K562 (cell line): ENCODE measurements at regions not wholly inside any gene's neighbourhood (a gene's known extent, or its start where the extent isn't known, plus 50 kb on each side); places are given as distances from the start of the nearest gene placed in this dataset.

Source experiments
- ATAC-seq: fragments of 200-7000 bp; cut with Tn5 transposase; 3 replicates; pipeline ENCODE4 v1.9.1; 2020; ENCODE audit warnings: moderate library complexity
- BruUV-seq: library from RNA; stranded (reverse); fragments of 400-500 nt; replicated peaks from 2 replicates; lab custom pipeline; 2021; lab: Mats Ljungman, UMichigan
- CTCF ChIA-PET: fragments of 300-600 bp; formaldehyde crosslinking; extraction: SDS; loops from one replicate; lab custom pipeline; 2021; ENCODE audit warnings: low intra/inter-chr PET ratio; lab: Yijun Ruan, JAX
- POLR2A ChIA-PET: fragments of 300-600, 350-650 bp; sonication (Branson Sonifier 250); formaldehyde crosslinking; extraction: SDS; loops from one replicate; lab custom pipeline; 2021; ENCODE audit warnings: antibody characterized with exemption, inconsistent platforms; lab: Yijun Ruan, JAX
- DNase-seq, 4 experiments: peaks; one replicate each; pipeline versions ENCODE4 v3.0.0 to v3.0.0-alpha.2; 2011 to 2018; ENCODE audit warnings: low spot score in 3 of 4, mixed read lengths in 3 of 4; ENCODE audit errors: extremely low read depth in 1 of 4
- FAIRE-seq: peaks from 2 replicates; lab custom pipeline; 2011; peaks lifted over from hg19 to GRCh38; lab: Jason Lieb, UNC
- H2AFZ ChIP-seq: 2 replicates; pipeline ENCODE4 v1.6.0; 2011; ENCODE audit warnings: low read depth, low read length, control low read depth, inconsistent platforms
- H3K27ac ChIP-seq: fragments of 200-600 bp; 3 replicates; pipeline ENCODE4 v1.8.0; 2011; ENCODE audit warnings: low read depth, mild to moderate bottlenecking, control low read depth, inconsistent platforms, low read length, moderate library complexity, mixed read lengths; ENCODE audit errors: extremely low read depth
- H3K27me3 ChIP-seq, 2 experiments: fragments of 300-600 bp in 1 of 2; 2 replicates in 1 of 2; 3 replicates in 1 of 2; pipeline versions ENCODE4 v1.6.0 to v1.8.0; 2011; ENCODE audit warnings: inconsistent platforms in 2 of 2, low read length in 2 of 2, mild to moderate bottlenecking in 1 of 2, mixed read lengths in 1 of 2, moderate library complexity in 1 of 2; ENCODE audit not compliant: control insufficient read depth in 2 of 2, insufficient read depth in 2 of 2
- H3K36me3 ChIP-seq: fragments of 300-600 bp; 3 replicates; pipeline ENCODE4 v1.8.0; 2011; ENCODE audit warnings: mild to moderate bottlenecking, low read length, inconsistent platforms; ENCODE audit not compliant: control insufficient read depth, insufficient read depth
- H3K4me1 ChIP-seq, 2 experiments: fragments of 200-600 bp in 1 of 2; replicated peaks in 1 of 2; 2 replicates in 1 of 2; 3 replicates in 1 of 2; pipeline versions ENCODE4 v1.5.1 to v1.8.0; 2011; ENCODE audit warnings: inconsistent platforms in 2 of 2, low read length in 2 of 2, mild to moderate bottlenecking in 1 of 2, mixed read lengths in 1 of 2, moderate library complexity in 1 of 2; ENCODE audit not compliant: control insufficient read depth in 2 of 2, insufficient read depth in 2 of 2
- H3K4me2 ChIP-seq: 2 replicates; pipeline ENCODE4 v1.6.1; 2011; ENCODE audit warnings: low read length, control low read depth, inconsistent platforms, mixed read lengths; ENCODE audit not compliant: insufficient read depth
- H3K4me3 ChIP-seq: fragments of 200-600 bp; sonication (generic), shearing (Covaris generic); 2 replicates; pipeline ENCODE4 v1.5.1; 2016; ENCODE audit warnings: control low read depth, inconsistent platforms
- H3K79me2 ChIP-seq: fragments of 200-600 bp; 3 replicates; pipeline ENCODE4 v1.8.0; 2011; ENCODE audit warnings: low read length, inconsistent platforms; ENCODE audit not compliant: control insufficient read depth, insufficient read depth
- H3K9ac ChIP-seq, 2 experiments: 2 replicates each; pipeline versions ENCODE4 v1.6.0 to v1.6.1; 2011; ENCODE audit warnings: low read depth in 2 of 2, low read length in 2 of 2, control low read depth in 1 of 2, inconsistent platforms in 1 of 2, mild to moderate bottlenecking in 1 of 2, mixed read lengths in 1 of 2; ENCODE audit not compliant: insufficient read depth in 1 of 2
- H3K9me1 ChIP-seq: one replicate; pipeline ENCODE4 v1.6.0; 2011; ENCODE audit warnings: inconsistent platforms, mild to moderate bottlenecking, low read length, moderate library complexity; ENCODE audit not compliant: control insufficient read depth, insufficient read depth
- H3K9me3 ChIP-seq: replicated peaks from 2 replicates; pipeline ENCODE4 v1.5.1; 2011; ENCODE audit warnings: low read depth, low read length, inconsistent platforms; ENCODE audit not compliant: control insufficient read depth, insufficient read depth
- H4K20me1 ChIP-seq: replicated peaks from 2 replicates; pipeline ENCODE4 v1.6.1; 2011; ENCODE audit warnings: low read length, inconsistent platforms, mixed read lengths; ENCODE audit not compliant: control insufficient read depth, insufficient read depth
- ARID1B ChIP-seq: fragments of 450-650 bp; IDR thresholded peaks from 2 replicates; pipeline ENCODE4 v1.6.1; 2016; ENCODE audit warnings: antibody characterized with exemption, mild to moderate bottlenecking, inconsistent platforms
- ATF1 ChIP-seq, 2 experiments: fragments of 450-650 bp in 1 of 2; IDR thresholded peaks; 2 replicates each; pipeline ENCODE4 v1.6.1; 2016; ENCODE audit warnings: missing compliant biosample characterization in 1 of 2, missing genetic modification characterization in 1 of 2
- BCL6 ChIP-seq: fragments of 250-450 bp; sonication (Bioruptor Pico); IDR thresholded peaks from 2 replicates; pipeline ENCODE4 v1.4.0; 2020
- CREM ChIP-seq: IDR thresholded peaks from 2 replicates; pipeline ENCODE4 v1.6.1; 2014; ENCODE audit warnings: antibody characterized with exemption, low read depth
- EP400 ChIP-seq: fragments of 450-650 bp; IDR thresholded peaks from 2 replicates; pipeline ENCODE4 v1.6.1; 2017; ENCODE audit warnings: antibody characterized with exemption, mild to moderate bottlenecking, moderate library complexity
- MCM2 ChIP-seq: fragments of 450-650 bp; IDR thresholded peaks from 2 replicates; pipeline ENCODE4 v1.6.1; 2017; ENCODE audit warnings: low read depth, mild to moderate bottlenecking
- MTA3 ChIP-seq: fragments of 450-650 bp; formaldehyde crosslinking; IDR thresholded peaks from 2 replicates; pipeline ENCODE4 v1.6.1; 2017; ENCODE audit warnings: mild to moderate bottlenecking, borderline replicate concordance
- NCOA6 ChIP-seq: fragments of 450-650 bp; IDR thresholded peaks from 2 replicates; pipeline ENCODE4 v1.6.1; 2017; ENCODE audit warnings: mild to moderate bottlenecking
- NFE2L1 ChIP-seq: fragments of 450-650 bp; IDR thresholded peaks from 2 replicates; pipeline ENCODE4 v1.6.1; 2016; ENCODE audit warnings: missing genetic modification characterization, low read depth, mild to moderate bottlenecking, missing compliant biosample characterization, moderate library complexity, borderline replicate concordance
- POLR2A ChIP-seq: fragments of 450-650 bp; conservative IDR thresholded peaks from 2 replicates; pipeline ENCODE4 v1.6.1; 2016
- POLR2G ChIP-seq: fragments of 200-400 bp; formaldehyde crosslinking; IDR thresholded peaks from 2 replicates; pipeline ENCODE4 v1.6.1; 2017; ENCODE audit warnings: low read depth, mild to moderate bottlenecking, antibody characterized with exemption, low read length, moderate library complexity
- SPI1 ChIP-seq: IDR thresholded peaks from 2 replicates; pipeline ENCODE4 v1.6.1; 2011; ENCODE audit warnings: low read depth, low read length, control low read depth, borderline replicate concordance
- TCF7 ChIP-seq: sonication (generic); IDR thresholded peaks from 2 replicates; pipeline ENCODE4 v1.6.1; 2016; ENCODE audit warnings: antibody characterized with exemption, borderline replicate concordance
- ZNF146 ChIP-seq: IDR thresholded peaks from one replicate; pipeline ENCODE4 v1.6.1; 2018; ENCODE audit warnings: missing compliant biosample characterization; ENCODE audit not compliant: unreplicated experiment
- ZNF253 ChIP-seq: fragments of 250-450 bp; sonication (Bioruptor Pico); conservative IDR thresholded peaks from 2 replicates; pipeline ENCODE4 v1.6.1; 2021; ENCODE audit warnings: mild to moderate bottlenecking
- in situ Hi-C: fragments of 300-500 bp; cut with MboI; formaldehyde crosslinking; loops from 4 replicates; pipeline ENCODE4 v1.15.0; 2018; ENCODE audit warnings: inconsistent platforms, mixed read lengths
- intact Hi-C: fragments of 100-400 bp; cut with micrococcal nuclease; formaldehyde crosslinking; loops from 2 replicates; pipeline ENCODE4 v1.14.2; 2022
- TF ChIP-seq, protein P1 (sequence below): fragments of 250-450 bp; sonication (Bioruptor Pico); IDR thresholded peaks from 2 replicates; pipeline ENCODE4 v1.8.0; 2021; ENCODE audit warnings: moderate library complexity, mild to moderate bottlenecking, inconsistent platforms
- TF ChIP-seq, protein P2 (sequence below): fragments of 250-450 bp; sonication (Bioruptor Pico); IDR thresholded peaks from 2 replicates; pipeline ENCODE4 v1.5.0; 2020; ENCODE audit warnings: mild to moderate bottlenecking, borderline replicate concordance
- TF ChIP-seq, protein P3 (sequence below): fragments of 450-650 bp; IDR thresholded peaks from 2 replicates; pipeline ENCODE4 v1.6.1; 2016; ENCODE audit warnings: missing biosample characterization, missing genetic modification characterization
- TF ChIP-seq, protein P4 (sequence below): fragments of 450-650 bp; IDR thresholded peaks from 2 replicates; pipeline ENCODE4 v1.6.1; 2016; ENCODE audit warnings: mild to moderate bottlenecking

DNA sequence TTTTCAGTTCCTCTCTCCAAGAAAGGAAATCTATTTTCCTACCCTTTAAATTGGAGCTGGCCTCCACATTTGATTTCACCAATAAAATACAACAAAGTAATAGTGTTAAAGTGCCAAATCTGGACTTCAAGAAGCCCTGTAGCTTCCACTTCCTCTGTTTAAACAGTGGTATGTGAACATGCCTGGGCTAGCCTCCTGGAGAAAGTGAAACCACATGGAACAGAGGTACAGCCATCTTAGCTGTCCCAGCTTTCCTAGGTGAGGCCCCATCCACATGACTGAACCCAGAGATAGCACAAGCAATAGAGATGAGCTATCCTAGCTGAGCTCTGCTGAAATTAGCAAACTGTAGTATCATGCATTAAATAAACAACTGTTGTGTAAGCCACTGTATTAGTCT is 131.8 kb upstream of the VCX start:
- BruUV-seq = no TSS peak
- Histone ChIP-seq H3K27ac (no peak overlapping the region), H3K27me3 (no peaks in the 10 kb centered on the region), H3K4me2 (no peak overlapping the region), H3K4me1 (no peaks in the 10 kb centered on the region), H3K9ac (no peak overlapping the region), H3K79me2 (no peaks in the 10 kb centered on the region), H3K4me3 (no peak overlapping the region), H4K20me1 (no peaks in the 10 kb centered on the region), H3K9me3 (no peaks in the 10 kb centered on the region), H3K9me1 (no peaks in the 10 kb centered on the region)
- DNase-seq (no peak), ATAC-seq (no peak)
- POLR2A ChIA-PET = no interaction called here
- intact Hi-C loops (no loop called here), in situ Hi-C loops (no loop called here)
- TF ChIP-seq NCOA6 (no peak), ZNF253 (no peak), SPI1 (no peak), BCL6 (CRISPR knock-in tag) (no peak), MTA3 (no peak), ZNF146 (CRISPR knock-in tag) (no peak), MCM2 (no peak), TCF7 (no peak), EP400 (no peak), ARID1B (no peak), POLR2G (no peak), NFE2L1 (tag) (no peak), CREM (no peak), ATF1 (CRISPR knock-in tag; IDR thresholded peaks at IDR 0.05) (no peak), ATF1 (tag; IDR thresholded peaks at IDR 0.05) (no peak), POLR2A (no peak)
- TF ChIP-seq, protein P1, sequence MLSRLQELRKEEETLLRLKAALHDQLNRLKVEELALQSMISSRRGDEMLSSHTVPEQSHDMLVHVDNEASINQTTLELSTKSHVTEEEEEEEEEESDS (CRISPR knock-in tag) = no peak
- TF ChIP-seq, protein P2, sequence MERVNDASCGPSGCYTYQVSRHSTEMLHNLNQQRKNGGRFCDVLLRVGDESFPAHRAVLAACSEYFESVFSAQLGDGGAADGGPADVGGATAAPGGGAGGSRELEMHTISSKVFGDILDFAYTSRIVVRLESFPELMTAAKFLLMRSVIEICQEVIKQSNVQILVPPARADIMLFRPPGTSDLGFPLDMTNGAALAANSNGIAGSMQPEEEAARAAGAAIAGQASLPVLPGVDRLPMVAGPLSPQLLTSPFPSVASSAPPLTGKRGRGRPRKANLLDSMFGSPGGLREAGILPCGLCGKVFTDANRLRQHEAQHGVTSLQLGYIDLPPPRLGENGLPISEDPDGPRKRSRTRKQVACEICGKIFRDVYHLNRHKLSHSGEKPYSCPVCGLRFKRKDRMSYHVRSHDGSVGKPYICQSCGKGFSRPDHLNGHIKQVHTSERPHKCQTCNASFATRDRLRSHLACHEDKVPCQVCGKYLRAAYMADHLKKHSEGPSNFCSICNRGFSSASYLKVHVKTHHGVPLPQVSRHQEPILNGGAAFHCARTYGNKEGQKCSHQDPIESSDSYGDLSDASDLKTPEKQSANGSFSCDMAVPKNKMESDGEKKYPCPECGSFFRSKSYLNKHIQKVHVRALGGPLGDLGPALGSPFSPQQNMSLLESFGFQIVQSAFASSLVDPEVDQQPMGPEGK (CRISPR knock-in tag) = no peak
- TF ChIP-seq, protein P3, sequence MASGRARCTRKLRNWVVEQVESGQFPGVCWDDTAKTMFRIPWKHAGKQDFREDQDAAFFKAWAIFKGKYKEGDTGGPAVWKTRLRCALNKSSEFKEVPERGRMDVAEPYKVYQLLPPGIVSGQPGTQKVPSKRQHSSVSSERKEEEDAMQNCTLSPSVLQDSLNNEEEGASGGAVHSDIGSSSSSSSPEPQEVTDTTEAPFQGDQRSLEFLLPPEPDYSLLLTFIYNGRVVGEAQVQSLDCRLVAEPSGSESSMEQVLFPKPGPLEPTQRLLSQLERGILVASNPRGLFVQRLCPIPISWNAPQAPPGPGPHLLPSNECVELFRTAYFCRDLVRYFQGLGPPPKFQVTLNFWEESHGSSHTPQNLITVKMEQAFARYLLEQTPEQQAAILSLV (tag) = no peak
- TF ChIP-seq, protein P4, sequence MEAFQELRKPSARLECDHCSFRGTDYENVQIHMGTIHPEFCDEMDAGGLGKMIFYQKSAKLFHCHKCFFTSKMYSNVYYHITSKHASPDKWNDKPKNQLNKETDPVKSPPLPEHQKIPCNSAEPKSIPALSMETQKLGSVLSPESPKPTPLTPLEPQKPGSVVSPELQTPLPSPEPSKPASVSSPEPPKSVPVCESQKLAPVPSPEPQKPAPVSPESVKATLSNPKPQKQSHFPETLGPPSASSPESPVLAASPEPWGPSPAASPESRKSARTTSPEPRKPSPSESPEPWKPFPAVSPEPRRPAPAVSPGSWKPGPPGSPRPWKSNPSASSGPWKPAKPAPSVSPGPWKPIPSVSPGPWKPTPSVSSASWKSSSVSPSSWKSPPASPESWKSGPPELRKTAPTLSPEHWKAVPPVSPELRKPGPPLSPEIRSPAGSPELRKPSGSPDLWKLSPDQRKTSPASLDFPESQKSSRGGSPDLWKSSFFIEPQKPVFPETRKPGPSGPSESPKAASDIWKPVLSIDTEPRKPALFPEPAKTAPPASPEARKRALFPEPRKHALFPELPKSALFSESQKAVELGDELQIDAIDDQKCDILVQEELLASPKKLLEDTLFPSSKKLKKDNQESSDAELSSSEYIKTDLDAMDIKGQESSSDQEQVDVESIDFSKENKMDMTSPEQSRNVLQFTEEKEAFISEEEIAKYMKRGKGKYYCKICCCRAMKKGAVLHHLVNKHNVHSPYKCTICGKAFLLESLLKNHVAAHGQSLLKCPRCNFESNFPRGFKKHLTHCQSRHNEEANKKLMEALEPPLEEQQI = no peak
- TF ChIP-seq, all 486 proteins: peak for 0
- H2AFZ ChIP-seq = no peak overlapping the region
- no peak for FAIRE-seq
- no peaks in the 10 kb centered on the region for H3K36me3 ChIP-seq
- CTCF ChIA-PET = no interaction called here
